Trophoblast cell (in vitro differentiated cells and primary cell): ENCODE measurements at regions not wholly inside any gene's neighbourhood (a gene's known extent, or its start where the extent isn't known, plus 50 kb on each side); places are given as distances from the start of the nearest gene placed in this dataset.
A peak's percentile ranks its signal among the peaks of the same experiment; 100 is the strongest.

ENCODE experiments used
- DNase-seq, 2 donors: peaks; one replicate each; pipeline ENCODE4 v3.0.0-alpha.2; 2016
- H2AFZ ChIP-seq: 2 replicates; pipeline ENCODE4 v1.6.1; 2013; ENCODE audit warnings: low read length, moderate library complexity, mild to moderate bottlenecking; ENCODE audit not compliant: insufficient read depth, poor library complexity
- H2AK5ac ChIP-seq: 2 replicates; pipeline ENCODE4 v1.6.1; 2013; ENCODE audit warnings: mild to moderate bottlenecking, low read length
- H2BK120ac ChIP-seq: 2 replicates; pipeline ENCODE4 v1.6.1; 2013; ENCODE audit warnings: low read length, mild to moderate bottlenecking, moderate library complexity; ENCODE audit not compliant: insufficient read depth, poor library complexity
- H2BK12ac ChIP-seq: 2 replicates; pipeline ENCODE4 v1.6.1; 2013; ENCODE audit warnings: mild to moderate bottlenecking, low read length, moderate library complexity
- H2BK5ac ChIP-seq: 2 replicates; pipeline ENCODE4 v1.6.1; 2013; ENCODE audit warnings: low read length, low read depth, moderate library complexity, mild to moderate bottlenecking; ENCODE audit not compliant: poor library complexity
- H3K14ac ChIP-seq: 2 replicates; pipeline ENCODE4 v1.6.1; 2013; ENCODE audit warnings: mild to moderate bottlenecking, low read length
- H3K18ac ChIP-seq: 2 replicates; pipeline ENCODE4 v1.6.1; 2013; ENCODE audit warnings: mild to moderate bottlenecking, low read length
- H3K23ac ChIP-seq: 2 replicates; pipeline ENCODE4 v1.6.1; 2013; ENCODE audit warnings: low read length
- H3K27ac ChIP-seq: 2 replicates; pipeline ENCODE4 v1.5.1; 2013; ENCODE audit warnings: low read depth, mild to moderate bottlenecking, inconsistent platforms, low read length, moderate library complexity
- H3K27me3 ChIP-seq: 2 replicates; pipeline ENCODE4 v1.6.1; 2013; ENCODE audit warnings: inconsistent platforms, mild to moderate bottlenecking, low read length, moderate library complexity; ENCODE audit not compliant: insufficient read depth
- H3K36me3 ChIP-seq, 2 experiments: 1 replicate in 1 of 2; 2 replicates in 1 of 2; pipeline ENCODE4 v1.6.1; 2013; ENCODE audit warnings: low read length in 2 of 2, mild to moderate bottlenecking in 2 of 2, moderate library complexity in 1 of 2; ENCODE audit not compliant: insufficient read depth in 2 of 2, control insufficient read depth in 1 of 2
- H3K4ac ChIP-seq: 2 replicates; pipeline ENCODE4 v1.6.1; 2013; ENCODE audit warnings: low read depth, mild to moderate bottlenecking, low read length, moderate library complexity
- H3K4me1 ChIP-seq, 2 experiments: 1 replicate in 1 of 2; 2 replicates in 1 of 2; pipeline ENCODE4 v1.6.1; 2013; ENCODE audit warnings: low read length in 2 of 2, mild to moderate bottlenecking in 2 of 2, moderate library complexity in 1 of 2; ENCODE audit not compliant: insufficient read depth in 2 of 2, control insufficient read depth in 1 of 2
- H3K4me2 ChIP-seq: 2 replicates; pipeline ENCODE4 v1.6.1; 2013; ENCODE audit warnings: inconsistent platforms, mild to moderate bottlenecking, low read length, moderate library complexity
- H3K4me3 ChIP-seq: 2 replicates; pipeline ENCODE4 v1.5.1; 2013; ENCODE audit warnings: mild to moderate bottlenecking, low read depth, low read length, inconsistent platforms
- H3K79me1 ChIP-seq: one replicate; pipeline ENCODE4 v1.6.1; 2013; ENCODE audit warnings: low read length
- H3K79me2 ChIP-seq: 2 replicates; pipeline ENCODE4 v1.6.1; 2013; ENCODE audit warnings: low read length, mild to moderate bottlenecking; ENCODE audit not compliant: control insufficient read depth, insufficient read depth, poor library complexity
- H3K9ac ChIP-seq: 2 replicates; pipeline ENCODE4 v1.6.1; 2013; ENCODE audit warnings: mild to moderate bottlenecking, low read length
- H3K9me3 ChIP-seq: 2 replicates; pipeline ENCODE4 v1.6.1; 2013; ENCODE audit warnings: low read depth, mild to moderate bottlenecking, control low read depth, inconsistent platforms, low read length; ENCODE audit not compliant: insufficient read depth
- H4K12ac ChIP-seq: 2 replicates; pipeline ENCODE4 v1.6.1; 2013; ENCODE audit warnings: low read depth, mild to moderate bottlenecking, low read length, moderate library complexity
- H4K8ac ChIP-seq: 2 replicates; pipeline ENCODE4 v1.6.1; 2013; ENCODE audit warnings: low read depth, mild to moderate bottlenecking, low read length, moderate library complexity
- H4K91ac ChIP-seq: one replicate; pipeline ENCODE4 v1.6.1; 2013; ENCODE audit warnings: low read depth, mild to moderate bottlenecking, low read length, moderate library complexity
- whole genome bisulfite sequencing: extraction: QIAGEN DNeasy Blood & Tissue Kit; methylation state at CpG from one replicate; pipeline ENCODE4 v1.1.7; 2013; ENCODE audit warnings: missing lambda C conversion rate; ENCODE audit not compliant: insufficient read length, insufficient coverage; ENCODE audit errors: extremely low coverage; 5-methylcytosine and 5-hydroxymethylcytosine counted together

- H3K4me2 ChIP-seq = no peak overlapping the region
- H4K91ac ChIP-seq = no peak overlapping the region
- no peak overlapping the region for H3K23ac ChIP-seq
- no peak overlapping the region for H3K4ac ChIP-seq
- no peak overlapping the region for H2BK12ac ChIP-seq
- no peak overlapping the region for H3K4me3 ChIP-seq
- no peak overlapping the region for H2AFZ ChIP-seq
- no CpG with 5 or more reads among the region's 5 CpGs for WGBS
- peaks cover 0 to 2% of the 10 kb centered on the region in 2 experiments for H3K4me1 ChIP-seq
- no peak for DNase-seq
- H2BK120ac ChIP-seq = no peak overlapping the region
- no peaks in the 10 kb centered on the region for H3K9me3 ChIP-seq
- no peak overlapping the region for H2BK5ac ChIP-seq
- H4K8ac ChIP-seq = no peak overlapping the region
- H3K36me3 ChIP-seq = no peaks in the 10 kb centered on the region
- no peak overlapping the region for H3K18ac ChIP-seq
- H3K27me3 ChIP-seq = no peaks in the 10 kb centered on the region
- no peak overlapping the region for H3K27ac ChIP-seq
- H3K79me1 ChIP-seq = no peaks in the 10 kb centered on the region
- no peaks in the 10 kb centered on the region for H3K79me2 ChIP-seq
- H2AK5ac ChIP-seq = no peak overlapping the region
- no peak overlapping the region for H3K9ac ChIP-seq
- no peak overlapping the region for H3K14ac ChIP-seq
- no peak overlapping the region for H4K12ac ChIP-seq
Observed at GRCh38 chr9:81466981-81467380, 222.4 kb downstream of the TLE1 start.

- H3K79me2 ChIP-seq = no peaks in the 10 kb centered on the region
- no peak overlapping the region for H3K4ac ChIP-seq
- no peak overlapping the region for H3K18ac ChIP-seq
- H3K27me3 ChIP-seq = no peaks in the 10 kb centered on the region
- DNase-seq = no peak
- no peak overlapping the region for H3K9ac ChIP-seq
- no peak overlapping the region for H4K8ac ChIP-seq
- no peaks in the 10 kb centered on the region for H3K9me3 ChIP-seq
- no peak overlapping the region for H2BK5ac ChIP-seq
- H4K12ac ChIP-seq = no peak overlapping the region
- H2AFZ ChIP-seq = no peak overlapping the region
- no CpG with 5 or more reads among the region's 6 CpGs for WGBS
- H3K14ac ChIP-seq = no peak overlapping the region
- H2BK120ac ChIP-seq = no peak overlapping the region
- H4K91ac ChIP-seq = no peak overlapping the region
- H3K23ac ChIP-seq = no peak overlapping the region
- no peak overlapping the region for H2AK5ac ChIP-seq
- no peak overlapping the region for H3K4me3 ChIP-seq
- H3K36me3 ChIP-seq = no peaks in the 10 kb centered on the region
- peak overlapping the region; percentile 30 for H2BK12ac ChIP-seq
- peaks cover 0 to 2% of the 10 kb centered on the region in 2 experiments for H3K4me1 ChIP-seq
- H3K27ac ChIP-seq = no peak overlapping the region
- H3K79me1 ChIP-seq = no peaks in the 10 kb centered on the region
- H3K4me2 ChIP-seq = no peak overlapping the region
Observed at GRCh38 chr9:81465468-81466011, 223.8 kb downstream of the TLE1 start.

GRCh38 chr9:81462801-81463200 is 226.5 kb downstream of the TLE1 start:
- Histone ChIP-seq H3K4ac (no peak overlapping the region), H2AFZ (no peak overlapping the region), H3K18ac (no peak overlapping the region), H3K36me3 (no peaks in the 10 kb centered on the region), H3K79me2 (no peaks in the 10 kb centered on the region), H4K91ac (no peak overlapping the region), H3K4me1 (peaks cover 0 to 3% of the 10 kb centered on the region in 2 experiments), H2AK5ac (no peak overlapping the region), H3K23ac (no peak overlapping the region), H3K9me3 (no peaks in the 10 kb centered on the region), H4K8ac (no peak overlapping the region), H3K4me3 (no peak overlapping the region), H3K79me1 (no peaks in the 10 kb centered on the region), H3K4me2 (no peak overlapping the region), H2BK12ac (no peak overlapping the region), H4K12ac (no peak overlapping the region), H2BK120ac (no peak overlapping the region), H3K14ac (no peak overlapping the region), H3K9ac (no peak overlapping the region), H3K27me3 (no peaks in the 10 kb centered on the region), H3K27ac (no peak overlapping the region), H2BK5ac (no peak overlapping the region)
- DNase-seq = no peak

GRCh38 chr9:81461196-81461595 is 228.2 kb downstream of the TLE1 start:
- Histone ChIP-seq H4K12ac (no peak overlapping the region), H2BK5ac (no peak overlapping the region), H3K79me1 (no peaks in the 10 kb centered on the region), H3K27ac (no peak overlapping the region), H2AFZ (no peak overlapping the region), H2BK120ac (no peak overlapping the region), H3K4me3 (no peak overlapping the region), H4K91ac (no peak overlapping the region), H3K36me3 (no peaks in the 10 kb centered on the region), H3K9me3 (no peaks in the 10 kb centered on the region), H4K8ac (no peak overlapping the region), H3K27me3 (no peaks in the 10 kb centered on the region), H3K79me2 (no peaks in the 10 kb centered on the region), H3K4me2 (no peak overlapping the region), H2AK5ac (no peak overlapping the region), H3K4me1 (peaks cover 0 to 3% of the 10 kb centered on the region in 2 experiments), H3K18ac (no peak overlapping the region), H3K4ac (no peak overlapping the region), H3K9ac (no peak overlapping the region), H3K14ac (no peak overlapping the region), H3K23ac (no peak overlapping the region), H2BK12ac (no peak overlapping the region)
- WGBS = no CpG with 5 or more reads among the region's 5 CpGs
- no peak for DNase-seq
